LNCaP clone FGC (cell line): ENCODE measurements at regions not wholly inside any gene's neighbourhood (a gene's known extent, or its start where the extent isn't known, plus 50 kb on each side); places are given as distances from the start of the nearest gene placed in this dataset.
A peak's percentile ranks its signal among the peaks of the same experiment; 100 is the strongest.

Experiments used
- DNase-seq: peaks from one replicate; pipeline ENCODE4 v3.0.0-alpha.2; 2011; ENCODE audit warnings: low read depth
- H3K4me3 ChIP-seq: 2 replicates; pipeline ENCODE4 v1.5.1; 2011; ENCODE audit warnings: mild to moderate bottlenecking, low read depth, low read length, control low read depth
- TF ChIP-seq, protein P1 (sequence below): IDR thresholded peaks from 2 replicates; pipeline ENCODE4 v1.5.1; 2012; ENCODE audit warnings: mild to moderate bottlenecking; ENCODE audit not compliant: control insufficient read depth, insufficient read depth; ENCODE audit errors: extremely low read depth

DNA sequence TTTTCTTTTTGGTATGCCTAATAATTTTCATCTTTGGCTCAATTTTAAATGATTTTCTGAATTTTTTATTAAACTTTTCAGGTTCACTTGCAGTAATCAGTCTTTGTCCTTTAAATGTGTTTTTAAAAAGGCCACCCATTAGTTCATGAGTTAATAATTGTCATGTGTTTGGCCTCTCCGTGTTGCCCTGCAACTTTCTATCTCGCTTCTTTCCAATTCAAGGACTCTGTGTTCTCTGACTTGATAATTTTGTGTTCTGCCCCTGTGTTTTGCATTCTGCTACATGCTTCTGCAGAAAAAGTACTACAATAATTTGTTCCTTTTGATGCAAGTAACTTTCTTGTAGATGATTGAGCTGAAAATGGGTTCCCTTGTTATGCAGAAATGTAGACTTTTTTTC, 921.4 kb upstream of the LRATD1 start:
- H3K4me3 ChIP-seq = no peak overlapping the region
- no peak for DNase-seq
- TF ChIP-seq, protein P1, sequence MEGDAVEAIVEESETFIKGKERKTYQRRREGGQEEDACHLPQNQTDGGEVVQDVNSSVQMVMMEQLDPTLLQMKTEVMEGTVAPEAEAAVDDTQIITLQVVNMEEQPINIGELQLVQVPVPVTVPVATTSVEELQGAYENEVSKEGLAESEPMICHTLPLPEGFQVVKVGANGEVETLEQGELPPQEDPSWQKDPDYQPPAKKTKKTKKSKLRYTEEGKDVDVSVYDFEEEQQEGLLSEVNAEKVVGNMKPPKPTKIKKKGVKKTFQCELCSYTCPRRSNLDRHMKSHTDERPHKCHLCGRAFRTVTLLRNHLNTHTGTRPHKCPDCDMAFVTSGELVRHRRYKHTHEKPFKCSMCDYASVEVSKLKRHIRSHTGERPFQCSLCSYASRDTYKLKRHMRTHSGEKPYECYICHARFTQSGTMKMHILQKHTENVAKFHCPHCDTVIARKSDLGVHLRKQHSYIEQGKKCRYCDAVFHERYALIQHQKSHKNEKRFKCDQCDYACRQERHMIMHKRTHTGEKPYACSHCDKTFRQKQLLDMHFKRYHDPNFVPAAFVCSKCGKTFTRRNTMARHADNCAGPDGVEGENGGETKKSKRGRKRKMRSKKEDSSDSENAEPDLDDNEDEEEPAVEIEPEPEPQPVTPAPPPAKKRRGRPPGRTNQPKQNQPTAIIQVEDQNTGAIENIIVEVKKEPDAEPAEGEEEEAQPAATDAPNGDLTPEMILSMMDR = no peak

DNA sequence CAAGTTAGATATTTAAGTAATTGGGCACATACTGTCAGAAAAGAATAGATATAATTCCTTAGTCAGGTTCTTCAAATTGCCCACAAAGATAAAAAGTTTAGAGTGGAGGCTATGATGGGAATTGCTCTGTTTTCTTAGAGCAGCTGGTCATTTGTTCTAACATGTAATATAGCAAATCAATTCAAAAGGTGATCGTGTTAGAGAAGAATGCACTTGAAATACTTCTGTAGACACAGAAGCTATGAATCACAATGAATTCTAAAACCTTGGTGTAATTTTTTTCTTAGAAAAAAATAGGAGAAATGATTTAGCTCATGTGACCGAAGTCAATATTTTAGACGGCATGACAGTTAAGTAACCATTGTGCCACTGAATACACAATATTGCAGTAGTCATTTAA, 918.1 kb upstream of the LRATD1 start:
- H3K4me3 ChIP-seq = no peak overlapping the region
- TF ChIP-seq, protein P1 = no peak
- no peak for DNase-seq

DNA sequence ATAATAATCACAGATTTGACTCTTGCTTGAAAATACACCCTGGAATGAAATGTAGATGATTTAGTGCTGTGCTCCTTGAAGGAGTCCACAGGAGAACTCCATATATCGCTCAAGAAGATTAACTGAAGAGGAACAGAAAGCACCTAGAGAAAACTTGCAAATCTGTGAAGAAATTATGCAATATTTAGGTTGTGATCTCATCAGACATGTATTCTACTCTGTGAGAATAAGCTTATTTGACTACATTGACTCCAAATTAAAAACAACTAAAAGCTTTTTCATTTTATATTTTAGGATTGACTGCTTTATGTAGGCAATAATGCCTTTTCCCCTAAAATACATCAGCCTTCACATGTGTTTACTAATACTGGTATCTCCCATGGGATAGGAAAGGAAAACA, 906.6 kb upstream of the LRATD1 start:
- no peak for DNase-seq
- TF ChIP-seq, protein P1 = no peak
- no peak overlapping the region for H3K4me3 ChIP-seq

DNA sequence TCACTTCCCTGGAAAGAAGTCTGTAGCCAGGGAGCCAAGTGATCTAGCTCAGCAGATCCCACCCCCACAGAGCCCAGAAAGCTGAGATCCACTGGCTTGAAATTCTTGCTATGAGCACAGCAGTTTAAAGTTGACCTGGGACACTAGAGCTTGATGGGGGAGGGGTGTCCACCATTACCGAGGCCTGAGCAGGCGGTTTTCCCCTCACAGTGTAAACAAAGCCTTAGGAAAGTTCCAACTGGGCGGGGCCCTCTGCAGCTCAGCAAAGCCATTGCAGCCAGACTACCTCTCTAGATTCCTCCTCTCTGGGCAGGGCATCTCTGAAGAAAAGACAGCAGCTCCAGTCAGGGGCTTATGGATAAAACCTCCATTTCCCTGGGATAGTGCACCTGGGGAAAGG, 887.2 kb upstream of the LRATD1 start:
- DNase-seq = peak; percentile 1
- H3K4me3 ChIP-seq = no peak overlapping the region
- TF ChIP-seq, protein P1 = peak; percentile 8; the same call in 1 of the 2 replicates

DNA sequence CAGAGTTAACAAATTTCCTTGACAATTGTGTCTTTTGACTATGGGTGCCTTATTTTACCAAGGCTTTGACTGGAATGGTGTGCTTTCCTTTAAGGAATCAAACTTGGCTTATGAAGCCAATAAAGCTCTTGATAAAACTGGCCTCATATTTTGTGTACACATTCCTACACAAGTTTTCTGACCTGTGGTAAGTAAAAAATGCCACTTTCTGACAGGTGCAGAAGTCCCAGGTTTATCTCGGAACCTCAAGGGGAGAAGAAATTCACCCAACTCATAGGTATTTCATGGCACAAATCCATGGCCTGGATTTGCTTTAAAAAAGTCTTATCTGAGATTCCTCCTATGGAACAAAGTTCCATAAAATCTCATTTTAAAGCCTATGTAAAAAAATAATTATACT, 880.6 kb upstream of the LRATD1 start:
- no peak overlapping the region for H3K4me3 ChIP-seq
- DNase-seq = no peak
- TF ChIP-seq, protein P1 = no peak

DNA sequence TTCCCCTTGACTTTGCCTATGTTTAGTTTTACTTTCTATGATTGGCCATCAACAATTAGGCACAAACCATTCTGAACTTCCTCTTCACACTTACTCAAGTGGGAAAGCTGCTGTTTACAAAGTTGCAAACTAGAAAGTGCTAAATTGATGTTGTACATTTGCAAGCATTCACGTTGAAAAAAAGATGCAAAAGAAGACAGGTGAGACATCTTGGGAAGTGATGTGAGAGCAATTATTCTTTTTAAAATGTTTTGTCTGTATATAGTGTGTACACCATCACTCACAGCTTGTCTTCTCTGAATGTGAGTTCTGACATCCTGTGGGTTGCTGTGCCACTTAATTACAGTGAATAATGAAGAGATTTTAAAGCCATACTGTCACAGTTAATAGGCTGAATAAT, 874.1 kb upstream of the LRATD1 start:
- H3K4me3 ChIP-seq = no peak overlapping the region
- TF ChIP-seq, protein P1 = no peak
- DNase-seq = no peak

DNA sequence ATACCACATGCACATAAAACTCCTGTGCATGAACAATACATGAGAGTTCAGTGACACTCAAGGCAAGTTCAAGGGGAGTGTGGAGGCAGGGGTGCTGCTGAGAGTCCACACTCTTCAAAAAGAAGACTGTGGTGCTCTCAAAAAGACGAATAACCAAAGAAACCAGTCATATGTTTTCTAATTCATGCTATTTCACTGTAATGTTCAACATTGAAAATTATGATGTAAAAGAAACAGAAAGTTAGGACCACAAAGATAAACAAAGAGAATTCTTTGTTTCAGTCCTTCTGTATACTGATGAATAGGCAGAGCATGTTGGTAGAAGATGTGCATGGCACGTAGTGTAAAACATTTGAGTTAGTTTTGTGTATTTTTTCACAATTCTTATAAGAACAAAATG, 864.2 kb upstream of the LRATD1 start:
- no peak for DNase-seq
- H3K4me3 ChIP-seq = no peak overlapping the region
- TF ChIP-seq, protein P1 = no peak
